GM12891 (cell line): ENCODE measurements at regions not wholly inside any gene's neighbourhood (a gene's known extent, or its start where the extent isn't known, plus 50 kb on each side); places are given as distances from the start of the nearest gene placed in this dataset.

Source experiments
- DNase-seq: peaks from one replicate; pipeline ENCODE4 v3.0.0; 2011; ENCODE audit warnings: low spot score; ENCODE audit not compliant: insufficient read length
- FAIRE-seq: peaks from 2 replicates; lab custom pipeline; 2011; peaks lifted over from hg19 to GRCh38; lab: Jason Lieb, UNC
- PAX5 ChIP-seq: IDR thresholded peaks from 2 replicates; pipeline ENCODE4 v1.6.1; 2011; ENCODE audit warnings: low read length, moderate library complexity, mild to moderate bottlenecking; ENCODE audit not compliant: insufficient read depth, severe bottlenecking
- POLR2A ChIP-seq: IDR thresholded peaks from 2 replicates; pipeline ENCODE4 v1.6.1; 2011; ENCODE audit warnings: low read depth, low read length, control low read depth
- POLR2AphosphoS5 ChIP-seq: IDR thresholded peaks from 2 replicates; pipeline ENCODE4 v1.6.1; 2011; ENCODE audit warnings: low read depth, low read length, control low read depth
- POU2F2 ChIP-seq: IDR thresholded peaks from 2 replicates; pipeline ENCODE4 v1.6.1; 2011; ENCODE audit warnings: low read depth, mild to moderate bottlenecking, control low read depth, low read length, moderate library complexity
- SPI1 ChIP-seq: IDR thresholded peaks from 2 replicates; pipeline ENCODE4 v1.6.1; 2011; ENCODE audit warnings: low read depth, low read length, control low read depth
- TAF1 ChIP-seq: IDR thresholded peaks from 2 replicates; pipeline ENCODE4 v1.6.1; 2011; ENCODE audit warnings: low read depth, low read length, control low read depth

DNA sequence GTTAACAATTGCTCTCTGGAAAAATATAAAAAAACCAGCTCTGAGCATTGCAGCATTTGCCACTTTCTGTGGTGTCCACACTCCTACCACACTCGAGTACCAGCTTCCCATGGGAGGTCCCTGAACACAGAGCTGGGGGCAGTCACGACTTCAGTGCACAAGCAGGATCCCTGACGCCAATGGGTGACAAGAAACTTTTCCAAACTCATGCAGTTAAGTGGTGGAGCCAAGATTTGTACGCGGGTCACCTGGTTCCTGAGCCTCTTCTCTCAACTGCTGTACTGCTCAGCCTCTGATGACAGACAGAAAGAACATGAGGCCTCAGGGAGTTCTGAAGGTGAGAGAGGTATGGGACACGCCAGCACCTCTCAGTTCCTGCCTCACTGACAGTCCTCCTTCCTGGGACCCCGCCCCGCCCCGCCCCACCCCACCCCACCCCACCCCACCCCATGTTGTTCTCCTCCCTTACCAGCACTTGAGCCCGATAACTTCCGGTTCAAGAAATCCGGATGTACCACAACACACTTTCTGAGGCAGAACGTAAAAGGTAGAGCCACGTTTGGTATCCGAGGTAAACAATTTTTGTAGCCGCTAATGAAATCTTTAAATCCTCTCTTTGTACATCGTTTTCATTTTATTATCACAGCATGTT is 287.6 kb downstream of the MYCN start:
- TF ChIP-seq PAX5 (no peak), TAF1 (no peak), POLR2AphosphoS5 (no peak), SPI1 (no peak), POU2F2 (no peak), POLR2A (no peak)
- FAIRE-seq (no peak), DNase-seq (no peak)

DNA sequence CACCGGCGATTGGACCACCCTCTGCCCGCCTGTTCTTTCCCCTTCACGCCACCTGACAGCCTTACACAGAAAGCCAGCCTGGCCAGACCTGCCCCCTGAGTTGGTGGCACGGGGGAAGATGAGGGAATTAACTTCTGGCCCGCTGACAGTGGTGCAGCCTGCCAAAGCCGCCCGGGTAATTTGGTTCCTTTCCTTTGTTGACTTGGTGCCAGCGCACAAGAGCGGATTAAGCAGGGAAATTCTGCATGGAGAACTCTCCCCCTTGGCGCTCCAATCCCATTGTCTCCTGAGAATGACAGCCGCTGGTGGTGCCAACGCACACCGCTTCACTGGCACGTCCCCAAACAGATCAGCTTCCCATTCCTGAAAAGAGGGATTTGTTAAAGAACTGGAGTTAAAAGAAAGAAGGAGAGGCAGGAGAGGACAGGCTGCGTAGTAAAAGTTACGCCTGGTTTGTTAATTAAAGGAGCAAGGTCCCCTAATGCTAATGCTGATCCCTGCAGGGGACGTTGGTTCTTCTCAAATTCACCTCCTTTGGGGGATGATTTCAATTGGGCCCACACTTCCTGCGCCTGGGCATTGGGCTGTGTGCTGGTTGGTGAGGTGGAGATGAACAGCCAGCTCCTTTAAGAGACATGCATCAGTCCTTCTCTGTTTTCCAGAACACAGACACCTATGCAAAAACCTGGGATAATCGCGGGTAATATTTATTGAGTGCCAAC is 286.8 kb downstream of the MYCN start:
- TF ChIP-seq SPI1 (no peak), POU2F2 (no peak), PAX5 (no peak), POLR2AphosphoS5 (no peak), POLR2A (no peak), TAF1 (no peak)
- no peak for FAIRE-seq
- no peak for DNase-seq

DNA sequence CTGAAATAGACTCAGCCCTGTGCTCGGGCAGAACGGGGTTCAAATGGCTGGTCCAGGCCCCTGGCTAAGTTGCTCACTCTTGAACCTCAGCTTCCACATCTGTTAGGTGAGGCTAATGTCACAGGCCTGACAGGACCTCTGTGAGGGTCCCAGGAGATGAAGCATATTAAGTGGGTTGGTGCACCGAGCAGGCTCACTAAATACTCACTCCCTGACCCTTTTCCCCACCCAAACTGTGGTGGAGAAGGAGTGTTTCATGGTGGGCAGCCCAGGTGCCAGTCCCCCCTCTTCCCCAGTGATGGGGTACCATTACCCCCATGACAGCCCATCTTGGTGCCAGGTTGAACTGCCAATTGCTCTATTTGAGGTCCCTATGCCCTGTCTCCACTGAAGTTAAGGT is 286.0 kb downstream of the MYCN start:
- FAIRE-seq (no peak), DNase-seq (no peak)
- no peak for TF ChIP-seq POLR2AphosphoS5
- no peak for TF ChIP-seq SPI1
- TF ChIP-seq POLR2A, result no peak
- no peak for TF ChIP-seq PAX5
- no peak for TF ChIP-seq POU2F2
- TF ChIP-seq TAF1, result no peak

DNA sequence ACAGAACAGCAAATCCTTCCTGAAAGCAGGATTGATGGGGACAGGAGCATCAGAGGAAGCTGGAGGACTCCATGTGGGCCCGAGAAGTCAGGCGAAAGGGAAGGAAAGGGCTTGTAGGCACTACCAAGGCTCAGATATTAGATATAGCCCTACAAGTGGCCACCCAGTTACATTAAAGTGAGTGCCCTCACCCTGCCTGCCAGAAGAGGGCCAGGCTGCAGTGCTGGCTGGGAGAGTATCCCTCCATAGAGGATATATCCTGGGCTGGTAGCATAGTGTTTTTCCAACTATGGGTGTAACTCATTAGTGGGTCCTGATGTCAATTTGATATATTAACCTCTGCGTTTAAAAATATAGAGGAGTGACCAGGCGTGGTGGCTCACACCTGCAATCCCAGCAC is 285.2 kb downstream of the MYCN start:
- FAIRE-seq (no peak), DNase-seq (no peak)
- TF ChIP-seq SPI1 (no peak), POLR2A (no peak), TAF1 (no peak), PAX5 (no peak), POLR2AphosphoS5 (no peak), POU2F2 (no peak)

DNA sequence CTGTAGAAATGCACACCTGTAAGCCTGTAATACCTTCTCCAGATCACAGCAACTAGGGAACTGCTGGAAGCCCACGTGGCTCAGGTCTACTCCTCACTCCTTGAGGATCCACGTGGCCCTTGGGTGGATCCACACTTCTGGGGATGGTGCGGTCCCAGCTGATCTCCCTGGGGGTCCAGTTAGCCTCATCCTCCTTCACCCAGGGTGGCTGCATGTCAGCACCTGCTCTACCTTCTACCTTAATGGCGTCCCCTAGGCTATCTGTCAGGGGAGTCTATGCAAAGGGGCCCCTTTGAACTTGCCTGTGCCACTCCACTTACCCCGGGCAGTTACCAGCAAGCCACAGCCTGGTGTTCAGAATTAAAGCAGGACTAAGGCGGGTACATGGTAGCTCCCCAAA is 284.7 kb downstream of the MYCN start:
- no peak for DNase-seq
- FAIRE-seq, result no peak
- TF ChIP-seq TAF1, result no peak
- TF ChIP-seq POU2F2, result no peak
- TF ChIP-seq POLR2A, result no peak
- TF ChIP-seq SPI1, result no peak
- TF ChIP-seq POLR2AphosphoS5, result no peak
- TF ChIP-seq PAX5, result no peak

DNA sequence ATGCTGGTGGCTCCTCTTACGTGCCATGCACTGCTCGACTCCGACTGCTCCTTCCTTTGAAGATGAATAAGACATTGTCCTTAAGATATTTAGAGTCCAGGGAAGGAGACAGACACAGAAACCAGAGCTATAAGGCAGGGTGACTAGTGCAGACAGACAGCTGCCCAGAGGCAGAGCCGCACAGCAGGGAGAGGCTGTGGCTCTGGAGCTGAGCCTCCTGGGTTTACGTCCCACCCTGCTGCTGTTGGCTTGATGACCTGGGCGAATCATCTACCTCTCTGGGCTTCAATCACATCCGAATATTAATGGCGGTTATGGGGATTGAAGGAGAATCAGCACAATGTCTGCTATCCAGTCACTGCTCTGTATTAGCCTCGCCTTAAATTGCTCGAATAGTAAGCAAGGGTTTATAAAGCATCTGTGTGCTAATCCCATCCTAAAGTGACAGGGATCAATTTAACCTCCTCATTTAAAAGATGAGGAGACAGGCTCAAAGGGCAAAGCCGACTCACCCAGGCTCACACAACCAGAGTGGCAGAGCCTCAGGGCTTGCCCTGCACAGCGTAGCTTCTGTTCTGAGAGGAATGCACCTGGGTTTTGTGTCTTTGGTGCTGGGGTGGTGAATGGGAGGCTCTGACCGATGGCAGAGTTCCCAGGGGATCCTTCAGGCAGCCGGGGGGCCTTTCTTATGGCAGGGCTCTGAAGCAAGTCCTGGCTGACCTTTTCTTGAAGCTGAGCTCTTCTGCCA is 284.1 kb downstream of the MYCN start:
- no peak for TF ChIP-seq TAF1
- no peak for TF ChIP-seq PAX5
- no peak for TF ChIP-seq POLR2A
- no peak for TF ChIP-seq POLR2AphosphoS5
- FAIRE-seq, result no peak

DNA sequence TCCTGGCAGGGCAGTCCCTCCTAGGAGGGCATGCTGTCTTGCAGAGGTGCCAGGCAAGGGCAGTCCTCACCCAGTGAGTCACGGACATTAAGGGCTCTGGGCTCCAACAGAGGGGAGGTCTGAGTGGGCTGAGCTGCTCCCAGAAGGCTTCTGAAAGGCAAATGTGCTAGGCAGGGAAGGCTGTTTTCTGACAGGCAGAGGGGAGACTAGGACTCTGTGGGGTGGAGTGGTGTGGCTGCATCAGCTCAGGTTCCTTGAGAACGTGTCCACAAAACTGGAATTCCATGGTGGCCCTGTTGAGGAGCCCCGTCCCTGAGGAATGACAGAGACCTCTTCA is 283.5 kb downstream of the MYCN start:
- TF ChIP-seq POU2F2, result no peak
- FAIRE-seq (no peak), DNase-seq (no peak)

More for the DNA sequence above, 284.1 kb downstream of the MYCN start:
- no peak for DNase-seq

DNA sequence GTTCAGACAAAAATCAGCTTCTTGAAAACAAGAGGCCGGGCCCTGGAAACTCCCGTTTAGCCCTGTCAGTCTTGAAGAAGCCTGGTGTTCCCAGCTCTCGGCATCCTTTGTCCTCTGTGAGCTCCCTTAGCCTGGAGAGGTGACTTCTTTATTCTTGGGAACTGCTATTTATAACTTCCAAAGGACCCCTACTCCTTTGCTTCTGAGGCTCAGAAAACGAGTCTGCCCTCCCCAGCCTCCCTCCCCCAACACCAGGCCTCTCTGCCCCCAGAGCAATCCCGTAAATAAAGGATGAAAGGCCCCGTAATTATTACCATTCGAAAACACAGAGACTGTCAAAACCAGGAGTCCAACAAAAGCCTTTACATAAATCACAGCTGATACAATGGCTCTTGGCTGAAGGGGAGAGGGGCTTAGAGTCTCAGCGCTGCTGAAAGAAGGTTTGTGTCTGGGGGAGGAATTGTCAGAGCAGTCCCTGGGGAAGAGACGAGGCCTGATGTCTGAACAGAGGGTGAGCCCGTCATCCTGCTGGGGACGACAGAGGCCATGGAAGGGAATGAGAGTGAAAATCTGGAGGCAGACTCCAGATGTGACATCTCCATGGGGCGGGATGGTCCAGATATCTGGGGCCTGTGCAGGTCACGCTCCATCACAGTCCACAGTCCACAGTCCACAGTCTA is 283.0 kb downstream of the MYCN start:
- DNase-seq, result no peak
- no peak for FAIRE-seq
- TF ChIP-seq POU2F2 (no peak), TAF1 (no peak), POLR2AphosphoS5 (no peak), POLR2A (no peak), SPI1 (no peak), PAX5 (no peak)

DNA sequence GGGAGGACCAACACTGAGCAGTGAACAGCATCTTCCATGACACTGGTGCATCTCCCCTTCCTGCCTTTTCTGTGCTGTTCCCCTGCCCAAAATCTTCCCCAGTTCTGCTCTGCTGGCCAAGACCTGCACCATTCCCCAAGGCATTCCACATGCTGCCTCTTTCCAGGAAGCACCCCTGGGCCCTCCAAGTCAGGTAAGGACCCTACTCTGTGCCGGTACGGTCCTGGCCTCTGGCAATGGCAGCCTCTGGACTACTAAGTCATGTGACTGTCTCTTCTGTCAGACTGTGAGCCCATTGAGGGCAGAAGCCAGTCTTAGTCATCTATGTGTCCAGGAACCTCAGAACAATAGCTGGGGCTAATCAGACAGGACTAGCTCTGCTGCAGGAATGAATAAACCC is 282.0 kb downstream of the MYCN start:
- FAIRE-seq, result no peak

More for the DNA sequence above, 282.0 kb downstream of the MYCN start:
- DNase-seq, result no peak
- no peak for TF ChIP-seq POLR2AphosphoS5
- no peak for TF ChIP-seq POU2F2
- TF ChIP-seq POLR2A, result no peak
- TF ChIP-seq SPI1, result no peak
- no peak for TF ChIP-seq PAX5
- TF ChIP-seq TAF1, result no peak
